SU-DHL-6 (cell line): ENCODE measurements at regions not wholly inside any gene's neighbourhood (a gene's known extent, or its start where the extent isn't known, plus 50 kb on each side); places are given as distances from the start of the nearest gene placed in this dataset.

Experiments used
- H2AFZ ChIP-seq: fragments of 200-600 bp; sonication (generic); 2 replicates; pipeline ENCODE4 v1.6.1; 2014; ENCODE audit warnings: low read depth, mild to moderate bottlenecking, moderate library complexity, mixed read lengths, antibody characterized with exemption, low read length; ENCODE audit not compliant: severe bottlenecking
- H3F3A ChIP-seq: fragments of 200-600 bp; shearing (Covaris generic); 2 replicates; pipeline ENCODE4 v1.6.0; 2016; ENCODE audit warnings: antibody characterized with exemption, mild to moderate bottlenecking; ENCODE audit not compliant: insufficient read depth
- H3K27ac ChIP-seq: fragments of 200-600 bp; sonication (generic); 2 replicates; pipeline ENCODE4 v1.5.1; 2016; ENCODE audit warnings: low read depth, mild to moderate bottlenecking, low read length, moderate library complexity, mixed read lengths
- H3K27me3 ChIP-seq: fragments of 200-600 bp; sonication (generic), shearing (Covaris generic); 2 replicates; pipeline ENCODE4 v1.6.0; 2014; ENCODE audit warnings: mild to moderate bottlenecking, low read length
- H3K36me3 ChIP-seq: fragments of 200-600 bp; sonication (generic); 2 replicates; pipeline ENCODE4 v1.6.1; 2014; ENCODE audit warnings: mild to moderate bottlenecking, low read length, mixed read lengths
- H3K4me2 ChIP-seq: fragments of 300-600, 200-600 bp; shearing (Covaris generic), sonication (generic); 2 replicates; pipeline ENCODE4 v1.6.0; 2014; ENCODE audit warnings: low read length, low read depth, mild to moderate bottlenecking; ENCODE audit not compliant: poor library complexity, severe bottlenecking
- H3K4me3 ChIP-seq: fragments of 200-600 bp; sonication (generic); 2 replicates; pipeline ENCODE4 v1.5.1; 2014; ENCODE audit warnings: antibody characterized with exemption, low read length, mild to moderate bottlenecking, mixed read lengths; ENCODE audit not compliant: insufficient read depth, poor library complexity, severe bottlenecking
- H3K79me2 ChIP-seq: fragments of 200-600 bp; sonication (generic); 2 replicates; pipeline ENCODE4 v1.6.1; 2014; ENCODE audit warnings: mild to moderate bottlenecking, low read length, moderate library complexity; ENCODE audit not compliant: insufficient read depth
- H3K9ac ChIP-seq: fragments of 200-600 bp; sonication (generic); 2 replicates; pipeline ENCODE4 v1.7.0; 2014; ENCODE audit warnings: mild to moderate bottlenecking, low read length
- H3K9me2 ChIP-seq: fragments of 200-600 bp; sonication (generic); replicated peaks from 2 replicates; pipeline ENCODE4 v1.6.1; 2014; ENCODE audit warnings: low read length; ENCODE audit not compliant: insufficient read depth
- H3K9me3 ChIP-seq: fragments of 200-600 bp; sonication (generic); 2 replicates; pipeline ENCODE4 v1.6.1; 2014; ENCODE audit warnings: low read length, mixed read lengths; ENCODE audit not compliant: insufficient read depth
- H4K20me1 ChIP-seq: fragments of 200-600 bp; sonication (generic); 2 replicates; pipeline ENCODE4 v1.6.1; 2014; ENCODE audit warnings: low read depth, mild to moderate bottlenecking, antibody characterized with exemption, low read length, moderate library complexity, mixed read lengths
- EZH2phosphoT487 ChIP-seq: fragments of 200-600 bp; sonication (generic), shearing (Covaris generic); conservative IDR thresholded peaks from 2 replicates; pipeline ENCODE4 v1.6.1; 2018; ENCODE audit warnings: mild to moderate bottlenecking, antibody characterized with exemption, low read length, moderate library complexity, mixed read lengths
- TF ChIP-seq, protein P1 (sequence below): fragments of 200-600 bp; sonication (generic); IDR thresholded peaks from one replicate; pipeline ENCODE4 v1.5.1; 2017; ENCODE audit warnings: antibody characterized with exemption, mild to moderate bottlenecking, low read length, moderate library complexity; ENCODE audit not compliant: insufficient read depth, poor library complexity, severe bottlenecking

DNA sequence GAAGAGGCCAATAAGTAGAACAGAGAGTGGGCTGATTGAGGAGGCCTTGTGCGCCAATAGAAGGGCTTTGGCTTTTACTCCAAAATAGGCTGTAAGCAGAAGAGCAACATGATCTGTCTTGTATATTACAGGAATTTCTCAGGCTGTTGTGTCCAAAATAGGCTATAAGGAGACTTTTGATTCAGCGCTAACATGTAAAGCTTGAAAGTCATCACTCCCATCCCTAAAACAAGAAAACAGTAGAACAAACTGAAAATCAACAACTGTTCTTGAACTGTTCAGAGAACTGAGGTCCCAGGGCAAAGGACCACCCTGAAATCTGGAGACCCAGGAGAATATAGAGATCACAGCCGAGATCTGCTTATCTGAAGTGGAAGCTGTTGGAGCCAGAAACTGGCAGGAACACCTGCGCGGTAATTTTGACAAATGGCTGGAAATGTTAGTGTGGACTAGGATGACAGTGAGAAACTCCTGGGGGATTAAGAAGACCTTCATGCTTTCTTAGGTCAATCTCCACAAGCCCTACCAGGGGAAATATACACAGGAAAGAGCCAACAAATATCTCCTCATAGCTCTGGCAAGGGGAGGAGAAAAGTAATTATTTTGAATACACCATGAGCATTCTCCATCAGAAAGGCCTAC is 258.6 kb downstream of the RBM43 start:
- H3K79me2 ChIP-seq, result no peaks in the 10 kb centered on the region
- no peaks in the 10 kb centered on the region for H3K9me2 ChIP-seq
- H3K36me3 ChIP-seq, result no peaks in the 10 kb centered on the region
- H3K9me3 ChIP-seq, result no peaks in the 10 kb centered on the region
- H3K4me2 ChIP-seq, result no peak overlapping the region
- no peak overlapping the region for H2AFZ ChIP-seq
- H3K4me3 ChIP-seq, result no peak overlapping the region
- no peak overlapping the region for H3K9ac ChIP-seq
- TF ChIP-seq, protein P1, sequence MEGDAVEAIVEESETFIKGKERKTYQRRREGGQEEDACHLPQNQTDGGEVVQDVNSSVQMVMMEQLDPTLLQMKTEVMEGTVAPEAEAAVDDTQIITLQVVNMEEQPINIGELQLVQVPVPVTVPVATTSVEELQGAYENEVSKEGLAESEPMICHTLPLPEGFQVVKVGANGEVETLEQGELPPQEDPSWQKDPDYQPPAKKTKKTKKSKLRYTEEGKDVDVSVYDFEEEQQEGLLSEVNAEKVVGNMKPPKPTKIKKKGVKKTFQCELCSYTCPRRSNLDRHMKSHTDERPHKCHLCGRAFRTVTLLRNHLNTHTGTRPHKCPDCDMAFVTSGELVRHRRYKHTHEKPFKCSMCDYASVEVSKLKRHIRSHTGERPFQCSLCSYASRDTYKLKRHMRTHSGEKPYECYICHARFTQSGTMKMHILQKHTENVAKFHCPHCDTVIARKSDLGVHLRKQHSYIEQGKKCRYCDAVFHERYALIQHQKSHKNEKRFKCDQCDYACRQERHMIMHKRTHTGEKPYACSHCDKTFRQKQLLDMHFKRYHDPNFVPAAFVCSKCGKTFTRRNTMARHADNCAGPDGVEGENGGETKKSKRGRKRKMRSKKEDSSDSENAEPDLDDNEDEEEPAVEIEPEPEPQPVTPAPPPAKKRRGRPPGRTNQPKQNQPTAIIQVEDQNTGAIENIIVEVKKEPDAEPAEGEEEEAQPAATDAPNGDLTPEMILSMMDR, result no peak
- TF ChIP-seq EZH2phosphoT487, result no peak
- H3K27me3 ChIP-seq, result no peaks in the 10 kb centered on the region
- H3F3A ChIP-seq, result no peaks in the 10 kb centered on the region
- no peaks in the 10 kb centered on the region for H4K20me1 ChIP-seq
- no peak overlapping the region for H3K27ac ChIP-seq

DNA sequence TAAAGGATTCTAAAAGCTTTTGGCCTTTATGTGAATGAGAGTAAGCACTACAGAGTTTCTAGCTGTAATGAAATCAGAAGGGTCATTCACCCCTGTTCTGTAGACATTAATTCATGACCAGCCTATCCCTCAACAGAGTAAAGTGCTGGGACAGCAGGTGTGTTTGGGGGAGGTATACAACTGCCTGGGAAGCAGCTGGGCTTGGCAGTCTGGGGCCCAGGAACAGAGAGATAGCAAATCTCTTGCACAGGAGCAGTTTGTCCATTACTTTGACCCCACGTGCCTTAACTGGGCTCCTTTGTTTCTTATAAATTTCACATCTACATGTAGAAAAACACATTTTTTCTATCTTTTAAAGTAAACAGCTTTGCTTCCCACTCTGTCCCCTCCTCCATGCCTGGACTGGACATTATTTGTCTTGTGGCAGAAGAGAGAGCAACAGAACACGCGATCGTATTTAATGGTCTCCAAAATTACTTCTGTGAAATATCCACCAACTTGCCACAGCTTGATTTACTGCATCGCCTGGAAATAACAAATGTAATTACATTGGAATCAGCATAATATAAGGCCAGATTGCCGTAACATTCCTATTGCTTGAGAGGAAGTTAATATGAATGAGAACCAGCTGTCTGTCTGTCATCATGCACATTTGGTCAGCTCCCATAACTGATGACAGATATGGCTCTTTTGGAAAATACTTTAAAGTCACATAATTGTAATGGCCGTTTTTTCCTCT is 263.8 kb downstream of the RBM43 start:
- TF ChIP-seq EZH2phosphoT487, result no peak
- TF ChIP-seq, protein P1, result no peak
- H3K27ac ChIP-seq, result no peak overlapping the region
- no peak overlapping the region for H2AFZ ChIP-seq
- H3K36me3 ChIP-seq, result no peaks in the 10 kb centered on the region
- no peaks in the 10 kb centered on the region for H3F3A ChIP-seq
- H3K27me3 ChIP-seq, result no peaks in the 10 kb centered on the region
- H3K4me3 ChIP-seq, result no peak overlapping the region
- H3K9me2 ChIP-seq, result no peaks in the 10 kb centered on the region
- H3K4me2 ChIP-seq, result no peak overlapping the region
- H4K20me1 ChIP-seq, result no peaks in the 10 kb centered on the region
- H3K79me2 ChIP-seq, result no peaks in the 10 kb centered on the region
- H3K9me3 ChIP-seq, result no peaks in the 10 kb centered on the region
- H3K9ac ChIP-seq, result no peak overlapping the region

DNA sequence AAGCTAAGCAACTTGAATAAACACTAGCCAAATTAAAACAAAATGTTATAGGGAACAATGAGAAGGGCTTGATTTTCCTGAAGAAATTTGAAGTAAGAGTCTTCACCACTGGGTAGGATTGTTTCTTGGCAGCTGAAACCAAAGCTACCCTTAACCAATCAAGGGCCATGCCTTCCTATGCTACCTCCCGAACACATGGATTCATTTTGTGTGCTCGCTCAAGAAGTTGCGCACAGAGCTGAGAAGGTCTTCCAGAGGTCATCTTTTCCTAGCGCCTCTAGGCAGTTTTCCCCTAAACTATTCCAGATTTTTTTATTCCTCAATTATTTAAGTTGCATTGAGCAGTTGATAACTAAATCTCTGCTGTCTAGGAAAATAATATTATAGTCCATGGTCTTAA is 264.6 kb downstream of the RBM43 start:
- H3K27ac ChIP-seq, result no peak overlapping the region
- H3K36me3 ChIP-seq, result no peaks in the 10 kb centered on the region
- no peaks in the 10 kb centered on the region for H3K9me3 ChIP-seq
- H3K9me2 ChIP-seq, result no peaks in the 10 kb centered on the region
- H3K27me3 ChIP-seq, result no peaks in the 10 kb centered on the region
- H4K20me1 ChIP-seq, result no peaks in the 10 kb centered on the region
- no peak for TF ChIP-seq EZH2phosphoT487
- TF ChIP-seq, protein P1, result no peak
- H3K4me2 ChIP-seq, result no peak overlapping the region
- H2AFZ ChIP-seq, result no peak overlapping the region
- H3K79me2 ChIP-seq, result no peaks in the 10 kb centered on the region
- H3K4me3 ChIP-seq, result no peak overlapping the region
- H3F3A ChIP-seq, result no peaks in the 10 kb centered on the region
- H3K9ac ChIP-seq, result no peak overlapping the region
